GM12878 (cell line): ENCODE measurements at regions not wholly inside any gene's neighbourhood (a gene's known extent, or its start where the extent isn't known, plus 50 kb on each side); places are given as distances from the start of the nearest gene placed in this dataset.

Source experiments
- ATAC-seq: fragments of 200-7000 bp; cut with Tn5 transposase; 3 replicates; pipeline ENCODE4 v1.9.1; 2020; ENCODE audit warnings: mild to moderate bottlenecking, moderate library complexity
- BruUV-seq: library from RNA; stranded (reverse); fragments of 400-500 nt; replicated peaks from 2 replicates; lab custom pipeline; 2021; lab: Mats Ljungman, UMichigan
- CTCF ChIA-PET: fragments of 300-600 bp; sonication (Branson Sonifier 250); formaldehyde crosslinking; extraction: SDS; loops from one replicate; lab custom pipeline; 2021; ENCODE audit warnings: inconsistent platforms; lab: Yijun Ruan, JAX
- POLR2A ChIA-PET: fragments of 350-600 bp; formaldehyde crosslinking; extraction: SDS; loops from one replicate; lab custom pipeline; 2021; ENCODE audit warnings: inconsistent platforms; lab: Charles Lee
- RAD21 ChIA-PET: fragments of 300-600 bp; sonication (Branson Sonifier 250); formaldehyde crosslinking; loops from one replicate; lab custom pipeline; 2023; ENCODE audit warnings: antibody characterized with exemption; ENCODE audit not compliant: unreplicated experiment; lab: Charles Lee
- SMC1A ChIA-PET: fragments of 300-600 bp; sonication (Branson Sonifier 250); formaldehyde crosslinking; loops from one replicate; lab custom pipeline; 2023; ENCODE audit not compliant: unreplicated experiment, uncharacterized antibody; lab: Charles Lee
- DNase-seq: peaks from one replicate; pipeline ENCODE4 v3.0.0-alpha.2; 2011; ENCODE audit warnings: low read depth, low spot score
- FAIRE-seq: peaks from 3 replicates; lab custom pipeline; 2011; peaks lifted over from hg19 to GRCh38; lab: Jason Lieb, UNC
- H2AFZ ChIP-seq: 2 replicates; pipeline ENCODE4 v1.6.0; 2011; ENCODE audit warnings: low read depth, low read length, control low read depth; ENCODE audit not compliant: control insufficient read depth
- H3K27ac ChIP-seq: 2 replicates; pipeline ENCODE4 v1.5.1; 2011; ENCODE audit warnings: control low read depth; ENCODE audit not compliant: control insufficient read depth, insufficient read depth
- H3K27me3 ChIP-seq, 2 experiments: replicated peaks in 1 of 2; 2 replicates each; pipeline versions ENCODE4 v1.6.0 to v1.6.1; 2011; ENCODE audit warnings: low read length in 1 of 2; ENCODE audit not compliant: control insufficient read depth in 2 of 2, insufficient read depth in 2 of 2
- H3K36me3 ChIP-seq, 2 experiments: 2 replicates each; pipeline ENCODE4 v1.5.1; 2011; ENCODE audit warnings: low read length in 1 of 2; ENCODE audit not compliant: control insufficient read depth in 2 of 2, insufficient read depth in 2 of 2
- H3K4me1 ChIP-seq: 2 replicates; pipeline ENCODE4 v1.6.1; 2011; ENCODE audit warnings: mild to moderate bottlenecking, low read length, moderate library complexity, mixed read lengths; ENCODE audit not compliant: control insufficient read depth, insufficient read depth
- H3K4me2 ChIP-seq: 2 replicates; pipeline ENCODE4 v1.6.0; 2011; ENCODE audit warnings: control low read depth; ENCODE audit not compliant: control insufficient read depth, insufficient read depth
- H3K4me3 ChIP-seq: fragments of 200-600 bp; sonication (generic); 2 replicates; pipeline ENCODE4 v1.5.1; 2016
- H3K79me2 ChIP-seq: 2 replicates; pipeline ENCODE4 v1.6.0; 2011; ENCODE audit warnings: low read length; ENCODE audit not compliant: control insufficient read depth, insufficient read depth
- H3K9ac ChIP-seq: 2 replicates; pipeline ENCODE4 v1.8.0; 2011; ENCODE audit warnings: low read length, control low read depth, mixed read lengths; ENCODE audit not compliant: control insufficient read depth, insufficient read depth
- H3K9me3 ChIP-seq: replicated peaks from 3 replicates; pipeline ENCODE4 v1.5.1; 2011; ENCODE audit warnings: mild to moderate bottlenecking, low read length; ENCODE audit not compliant: control insufficient read depth, insufficient read depth
- H4K20me1 ChIP-seq: 2 replicates; pipeline ENCODE4 v1.6.0; 2011; ENCODE audit not compliant: control insufficient read depth, insufficient read depth
- BACH1 ChIP-seq: fragments of 450-650 bp; IDR thresholded peaks from 2 replicates; pipeline ENCODE4 v1.6.1; 2017; ENCODE audit warnings: mild to moderate bottlenecking, borderline replicate concordance
- CBX5 ChIP-seq: sonication (generic); IDR thresholded peaks from 2 replicates; pipeline ENCODE4 v1.6.1; 2016; ENCODE audit warnings: low read depth, moderate library complexity, mild to moderate bottlenecking, inconsistent platforms
- IRF4 ChIP-seq: IDR thresholded peaks from 2 replicates; pipeline ENCODE4 v1.6.1; 2011; ENCODE audit warnings: low read depth, low read length
- MTA3 ChIP-seq: IDR thresholded peaks from 2 replicates; pipeline ENCODE4 v1.6.1; 2012; ENCODE audit warnings: low read length, inconsistent platforms, borderline replicate concordance
- MYB ChIP-seq: fragments of 150-350 bp; IDR thresholded peaks from 2 replicates; pipeline ENCODE4 v1.6.1; 2014; ENCODE audit warnings: mild to moderate bottlenecking, low read depth, low read length, borderline replicate concordance
- SPI1 ChIP-seq: IDR thresholded peaks from 2 replicates; pipeline ENCODE4 v1.6.1; 2011; ENCODE audit warnings: low read depth, mild to moderate bottlenecking, low read length, moderate library complexity, borderline replicate concordance; ENCODE audit not compliant: insufficient read depth
- SUPT20H ChIP-seq: IDR thresholded peaks from 2 replicates; pipeline ENCODE4 v1.6.1; 2011; ENCODE audit warnings: low read depth, mild to moderate bottlenecking, low read length, moderate library complexity, borderline replicate concordance; ENCODE audit not compliant: control insufficient read depth
- ZBED1 ChIP-seq: IDR thresholded peaks from 2 replicates; pipeline ENCODE4 v1.6.1; 2016; ENCODE audit warnings: borderline replicate concordance
- WGBS: methylation state at CpG from one replicate; pipeline ENCODE4 v1.1.6; 2016; ENCODE audit warnings: low lambda C conversion rate; ENCODE audit not compliant: insufficient replicate concordance, insufficient coverage; ENCODE audit errors: missing lambda C conversion rate; 5-methylcytosine and 5-hydroxymethylcytosine counted together
- in situ Hi-C: fragments of 300-500 bp; cut with MboI; formaldehyde crosslinking; loops from 9 replicates; pipeline ENCODE4 v1.14.3; 2018; ENCODE audit warnings: mixed read lengths
- intact Hi-C: fragments of 100-400 bp; cut with micrococcal nuclease; formaldehyde crosslinking; loops from one replicate; pipeline ENCODE4 v1.14.2; 2022; ENCODE audit not compliant: unreplicated experiment
- TF ChIP-seq, protein P1 (sequence below): fragments of 450-650 bp; formaldehyde crosslinking; IDR thresholded peaks from 2 replicates; pipeline ENCODE4 v1.4.0; 2020; ENCODE audit warnings: mild to moderate bottlenecking, moderate library complexity
- TF ChIP-seq, protein P2 (sequence below): fragments of 450-650 bp; IDR thresholded peaks from 2 replicates; pipeline ENCODE4 v1.6.1; 2016; ENCODE audit warnings: mild to moderate bottlenecking, moderate library complexity, borderline replicate concordance
- TF ChIP-seq, protein P3 (sequence below): IDR thresholded peaks from 2 replicates; pipeline ENCODE4 v1.6.1; 2012; ENCODE audit warnings: low read depth, low read length, improper control_type of control experiment

DNA sequence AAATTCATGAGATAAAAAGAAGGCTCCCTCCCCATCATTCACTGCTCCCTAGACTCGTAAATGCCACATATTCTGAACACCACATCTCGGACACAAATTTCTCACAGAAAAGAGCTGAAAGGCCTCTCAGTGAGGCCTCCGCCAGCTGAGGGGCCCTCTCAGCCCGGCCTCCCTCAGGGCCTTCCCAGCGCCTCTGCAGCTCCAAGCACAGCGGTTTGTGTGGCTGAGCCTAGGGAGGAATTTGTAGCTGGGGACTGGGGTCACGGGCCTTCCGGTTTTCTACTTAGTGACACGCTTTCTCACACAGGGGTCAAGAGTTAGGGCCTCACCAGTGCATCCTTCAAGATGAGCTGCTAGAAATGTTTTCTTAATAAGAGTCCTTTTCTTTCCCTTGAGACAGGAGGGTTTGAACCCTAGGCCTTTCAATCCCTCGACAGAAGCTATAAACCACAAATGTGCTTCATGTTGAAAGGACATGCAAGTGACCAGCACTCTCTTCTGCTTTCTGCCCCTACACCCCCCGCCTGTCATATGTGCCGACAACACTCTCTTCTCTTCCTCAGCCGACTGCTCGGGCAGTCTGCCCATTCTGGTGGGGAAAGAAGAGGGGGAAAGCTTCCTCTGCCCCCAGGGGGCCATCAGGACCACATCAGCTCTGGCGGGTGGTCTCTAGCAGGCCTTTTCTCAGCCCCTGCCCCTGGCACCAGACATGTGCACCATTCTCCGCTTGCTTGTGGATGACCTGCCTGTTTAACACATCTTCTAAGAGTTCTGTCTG lies 104.9 kb downstream of the CHIC2 start:
- Histone ChIP-seq H3K9me3 (no peaks in the 10 kb centered on the region), H3K4me1 (no peaks in the 10 kb centered on the region), H3K36me3 (no peaks in the 10 kb centered on the region), H3K4me3 (no peak overlapping the region), H3K27me3 (no peaks in the 10 kb centered on the region; a peak in 2 of 4 replicates), H2AFZ (no peak overlapping the region), H3K79me2 (no peaks in the 10 kb centered on the region), H3K27ac (no peak overlapping the region), H3K4me2 (no peak overlapping the region), H3K9ac (no peak overlapping the region), H4K20me1 (no peaks in the 10 kb centered on the region)
- ChIA-PET POLR2A (no interaction called here), RAD21 (no interaction called here), CTCF (interaction anchor here (0.6 to 1.2 kb wide), 3 partner anchors 31 to 252 kb away, joined by 3 to 4 read pairs (median 3); no protein-coding TSS in a partner anchor), SMC1A (no interaction called here)
- 54% methylated on average over 15 of the region's 16 CpGs for WGBS
- intact Hi-C loops = no loop called here
- DNase-seq (no peak), FAIRE-seq (no peak), ATAC-seq (no peak)
- BruUV-seq = no TSS peak
- in situ Hi-C loops = no loop called here
- no peak for TF ChIP-seq ZBED1
- TF ChIP-seq, protein P1, sequence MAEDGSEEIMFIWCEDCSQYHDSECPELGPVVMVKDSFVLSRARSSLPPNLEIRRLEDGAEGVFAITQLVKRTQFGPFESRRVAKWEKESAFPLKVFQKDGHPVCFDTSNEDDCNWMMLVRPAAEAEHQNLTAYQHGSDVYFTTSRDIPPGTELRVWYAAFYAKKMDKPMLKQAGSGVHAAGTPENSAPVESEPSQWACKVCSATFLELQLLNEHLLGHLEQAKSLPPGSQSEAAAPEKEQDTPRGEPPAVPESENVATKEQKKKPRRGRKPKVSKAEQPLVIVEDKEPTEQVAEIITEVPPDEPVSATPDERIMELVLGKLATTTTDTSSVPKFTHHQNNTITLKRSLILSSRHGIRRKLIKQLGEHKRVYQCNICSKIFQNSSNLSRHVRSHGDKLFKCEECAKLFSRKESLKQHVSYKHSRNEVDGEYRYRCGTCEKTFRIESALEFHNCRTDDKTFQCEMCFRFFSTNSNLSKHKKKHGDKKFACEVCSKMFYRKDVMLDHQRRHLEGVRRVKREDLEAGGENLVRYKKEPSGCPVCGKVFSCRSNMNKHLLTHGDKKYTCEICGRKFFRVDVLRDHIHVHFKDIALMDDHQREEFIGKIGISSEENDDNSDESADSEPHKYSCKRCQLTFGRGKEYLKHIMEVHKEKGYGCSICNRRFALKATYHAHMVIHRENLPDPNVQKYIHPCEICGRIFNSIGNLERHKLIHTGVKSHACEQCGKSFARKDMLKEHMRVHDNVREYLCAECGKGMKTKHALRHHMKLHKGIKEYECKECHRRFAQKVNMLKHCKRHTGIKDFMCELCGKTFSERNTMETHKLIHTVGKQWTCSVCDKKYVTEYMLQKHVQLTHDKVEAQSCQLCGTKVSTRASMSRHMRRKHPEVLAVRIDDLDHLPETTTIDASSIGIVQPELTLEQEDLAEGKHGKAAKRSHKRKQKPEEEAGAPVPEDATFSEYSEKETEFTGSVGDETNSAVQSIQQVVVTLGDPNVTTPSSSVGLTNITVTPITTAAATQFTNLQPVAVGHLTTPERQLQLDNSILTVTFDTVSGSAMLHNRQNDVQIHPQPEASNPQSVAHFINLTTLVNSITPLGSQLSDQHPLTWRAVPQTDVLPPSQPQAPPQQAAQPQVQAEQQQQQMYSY (CRISPR knock-in tag) = no peak
- no peak for TF ChIP-seq SUPT20H
- no peak for TF ChIP-seq SPI1
- TF ChIP-seq IRF4 = no peak
- no peak for TF ChIP-seq CBX5
- TF ChIP-seq, protein P2, sequence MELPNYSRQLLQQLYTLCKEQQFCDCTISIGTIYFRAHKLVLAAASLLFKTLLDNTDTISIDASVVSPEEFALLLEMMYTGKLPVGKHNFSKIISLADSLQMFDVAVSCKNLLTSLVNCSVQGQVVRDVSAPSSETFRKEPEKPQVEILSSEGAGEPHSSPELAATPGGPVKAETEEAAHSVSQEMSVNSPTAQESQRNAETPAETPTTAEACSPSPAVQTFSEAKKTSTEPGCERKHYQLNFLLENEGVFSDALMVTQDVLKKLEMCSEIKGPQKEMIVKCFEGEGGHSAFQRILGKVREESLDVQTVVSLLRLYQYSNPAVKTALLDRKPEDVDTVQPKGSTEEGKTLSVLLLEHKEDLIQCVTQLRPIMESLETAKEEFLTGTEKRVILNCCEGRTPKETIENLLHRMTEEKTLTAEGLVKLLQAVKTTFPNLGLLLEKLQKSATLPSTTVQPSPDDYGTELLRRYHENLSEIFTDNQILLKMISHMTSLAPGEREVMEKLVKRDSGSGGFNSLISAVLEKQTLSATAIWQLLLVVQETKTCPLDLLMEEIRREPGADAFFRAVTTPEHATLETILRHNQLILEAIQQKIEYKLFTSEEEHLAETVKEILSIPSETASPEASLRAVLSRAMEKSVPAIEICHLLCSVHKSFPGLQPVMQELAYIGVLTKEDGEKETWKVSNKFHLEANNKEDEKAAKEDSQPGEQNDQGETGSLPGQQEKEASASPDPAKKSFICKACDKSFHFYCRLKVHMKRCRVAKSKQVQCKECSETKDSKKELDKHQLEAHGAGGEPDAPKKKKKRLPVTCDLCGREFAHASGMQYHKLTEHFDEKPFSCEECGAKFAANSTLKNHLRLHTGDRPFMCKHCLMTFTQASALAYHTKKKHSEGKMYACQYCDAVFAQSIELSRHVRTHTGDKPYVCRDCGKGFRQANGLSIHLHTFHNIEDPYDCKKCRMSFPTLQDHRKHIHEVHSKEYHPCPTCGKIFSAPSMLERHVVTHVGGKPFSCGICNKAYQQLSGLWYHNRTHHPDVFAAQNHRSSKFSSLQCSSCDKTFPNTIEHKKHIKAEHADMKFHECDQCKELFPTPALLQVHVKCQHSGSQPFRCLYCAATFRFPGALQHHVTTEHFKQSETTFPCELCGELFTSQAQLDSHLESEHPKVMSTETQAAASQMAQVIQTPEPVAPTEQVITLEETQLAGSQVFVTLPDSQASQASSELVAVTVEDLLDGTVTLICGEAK = no peak
- TF ChIP-seq MYB = no peak
- TF ChIP-seq BACH1 = no peak
- no peak for TF ChIP-seq MTA3
- TF ChIP-seq, protein P3, sequence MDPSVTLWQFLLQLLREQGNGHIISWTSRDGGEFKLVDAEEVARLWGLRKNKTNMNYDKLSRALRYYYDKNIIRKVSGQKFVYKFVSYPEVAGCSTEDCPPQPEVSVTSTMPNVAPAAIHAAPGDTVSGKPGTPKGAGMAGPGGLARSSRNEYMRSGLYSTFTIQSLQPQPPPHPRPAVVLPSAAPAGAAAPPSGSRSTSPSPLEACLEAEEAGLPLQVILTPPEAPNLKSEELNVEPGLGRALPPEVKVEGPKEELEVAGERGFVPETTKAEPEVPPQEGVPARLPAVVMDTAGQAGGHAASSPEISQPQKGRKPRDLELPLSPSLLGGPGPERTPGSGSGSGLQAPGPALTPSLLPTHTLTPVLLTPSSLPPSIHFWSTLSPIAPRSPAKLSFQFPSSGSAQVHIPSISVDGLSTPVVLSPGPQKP = no peak
